ENCODE measurements at regions not wholly inside any gene's neighbourhood (a gene's known extent, or its start where the extent isn't known, plus 50 kb on each side); places are given as distances from the start of the nearest gene placed in this dataset.

DNA sequence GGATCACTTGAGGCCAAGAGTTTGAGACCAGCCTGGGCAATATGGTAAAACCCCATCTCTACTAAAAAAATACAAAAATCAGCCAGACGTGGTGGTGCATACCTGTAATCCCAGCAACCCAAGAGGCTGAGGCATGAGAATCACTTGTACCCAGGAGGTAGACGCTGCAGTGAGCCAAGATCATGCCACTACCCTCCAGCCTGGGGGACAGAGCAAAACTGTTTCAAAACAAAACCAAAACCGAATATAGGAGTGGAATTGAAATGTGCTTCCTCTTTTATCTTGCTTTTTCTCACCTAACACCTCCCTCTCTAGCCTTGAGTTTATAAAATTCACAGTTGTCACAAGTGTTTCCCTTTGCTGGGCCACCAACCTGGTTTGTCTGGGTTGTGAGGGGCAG lies 181.9 kb downstream of the PAH start:
- POLR2A ChIA-PET (ENCODE audit: partially characterized antibody) = no interaction called here
- H3K9ac ChIP-seq (replicated peaks in 1 of 4; ENCODE audit: extremely low read depth in 1 of 4, low read depth in 3 of 4, low read length in 3 of 4) = no peak overlapping the region
- no peak overlapping the region for H2BK15ac ChIP-seq (ENCODE audit: low read length)
- H2BK5ac ChIP-seq (ENCODE audit: low read depth, low read length) = no peak overlapping the region
- no peaks in the 10 kb centered on the region for H3K79me2 ChIP-seq (ENCODE audit: control insufficient read depth in 1 of 2, insufficient read depth in 2 of 2, low read length in 2 of 2)
- no peaks in the 10 kb centered on the region for H3K79me1 ChIP-seq (ENCODE audit: low read depth, low read length)
- peak overlapping the region; percentile 61 for H3K14ac ChIP-seq (ENCODE audit: insufficient read length)
- no peak overlapping the region for H3K27ac ChIP-seq (ENCODE audit: low read depth, low read length)
- H3K9me3 ChIP-seq (ENCODE audit: insufficient read depth in 2 of 2, low read depth in 1 of 2, low read length in 1 of 2) = no peaks in the 10 kb centered on the region
- H3K4me2 ChIP-seq (ENCODE audit: insufficient read depth in 1 of 2, low read depth in 2 of 2, low read length in 2 of 2) = no peak overlapping the region
- no peak for DNase-seq (ENCODE audit: low read depth in 1 of 2, low spot score in 2 of 2)
- CTCF ChIA-PET (ENCODE audit: partially characterized antibody) = interaction anchor here (0.8 to 1.5 kb wide), 2 partner anchors 251 to 706 kb away, joined by 3 to 4 read pairs; no protein-coding TSS in a partner anchor
- FAIRE-seq = no peak
- H4K20me1 ChIP-seq (replicated peaks in 1 of 2; ENCODE audit: control insufficient read depth in 1 of 2, insufficient read depth in 2 of 2, low read length in 2 of 2) = no peaks in the 10 kb centered on the region
- no peak overlapping the region for H3K4ac ChIP-seq (replicated peaks; ENCODE audit: insufficient read length, low read depth, low read length)
- no peaks in the 10 kb centered on the region for H3K36me3 ChIP-seq (ENCODE audit: control insufficient read depth in 2 of 4, insufficient read depth in 4 of 4, low read length in 3 of 4)
- WGBS, 2 experiments (ENCODE audit: extremely low coverage in 1 of 2, insufficient coverage in 1 of 2, insufficient read length in 1 of 2, insufficient replicate concordance in 2 of 2, low coverage in 1 of 2, low lambda C conversion rate in 2 of 2, missing lambda C conversion rate in 1 of 2) = 97% methylated on average over 3 of the region's 3 CpGs; no CpG with 5 or more reads in 1 of the 2 experiments
- H3K4me3 ChIP-seq (ENCODE audit: extremely low read depth in 1 of 4, insufficient read depth in 2 of 4, low read depth in 3 of 4, low read length in 4 of 4) = no peak overlapping the region
- H3K56ac ChIP-seq (replicated peaks; ENCODE audit: insufficient read length, low read depth, low read length) = no peak overlapping the region
- no peak overlapping the region for H4K91ac ChIP-seq (replicated peaks; ENCODE audit: insufficient read length, low read length)
- H4K8ac ChIP-seq (ENCODE audit: extremely low read depth, insufficient read depth, low read length) = no peak overlapping the region
- no peak overlapping the region for H2BK120ac ChIP-seq (replicated peaks; ENCODE audit: low read depth, low read length)
- no peak overlapping the region for H2AFZ ChIP-seq (ENCODE audit: low read length)
- no peaks in the 10 kb centered on the region for H3K27me3 ChIP-seq (replicated peaks in 1 of 4; ENCODE audit: control insufficient read depth in 3 of 4, extremely low read depth in 1 of 4, insufficient read depth in 3 of 4, low read length in 3 of 4)
- H3K23ac ChIP-seq (ENCODE audit: insufficient read length) = no peak overlapping the region
- no peak overlapping the region for H3K18ac ChIP-seq (ENCODE audit: extremely low read depth, low read length)
- no peak overlapping the region for H2BK12ac ChIP-seq (ENCODE audit: low read depth, low read length)
- no peak overlapping the region for H2AK5ac ChIP-seq (ENCODE audit: low read depth, low read length)
- no peak overlapping the region for H2BK20ac ChIP-seq (ENCODE audit: low read length)
- no peaks in the 10 kb centered on the region for H3K4me1 ChIP-seq (replicated peaks in 1 of 4; ENCODE audit: control insufficient read depth in 3 of 4, insufficient read depth in 4 of 4, low read length in 3 of 4)
- no peaks in the 10 kb centered on the region for H3K23me2 ChIP-seq (ENCODE audit: low read depth, low read length)
- H4K5ac ChIP-seq (ENCODE audit: insufficient read length, low read depth, low read length) = no peak overlapping the region
- TF ChIP-seq PHF8 (conservative IDR thresholded peaks at IDR 0.05; ENCODE audit: low read depth, low read length) = no peak

Data from H1 (cell line).